CD14-positive monocyte (primary cell): ENCODE measurements at regions not wholly inside any gene's neighbourhood (a gene's known extent, or its start where the extent isn't known, plus 50 kb on each side); places are given as distances from the start of the nearest gene placed in this dataset.

ENCODE experiments used
- DNase-seq, 3 donors: peaks; one replicate each; pipeline ENCODE4 v3.0.0-alpha.2; 2011 to 2022
- H2AFZ ChIP-seq: 2 replicates; pipeline ENCODE4 v1.6.0; 2012; ENCODE audit warnings: mild to moderate bottlenecking, low read depth, low read length, inconsistent platforms; ENCODE audit not compliant: insufficient read depth, poor library complexity, severe bottlenecking
- H3K27ac ChIP-seq, 2 donors: 1 replicate in 1 of 2; 2 replicates in 1 of 2; pipeline ENCODE4 v1.5.1; 2012 to 2013; ENCODE audit warnings: low read length in 2 of 2, control low read depth in 1 of 2, inconsistent platforms in 1 of 2, low read depth in 1 of 2, mild to moderate bottlenecking in 1 of 2
- H3K27me3 ChIP-seq, 2 donors: one replicate each; pipeline versions ENCODE4 v1.6.0 to v1.6.1; 2011 to 2013; ENCODE audit warnings: low read length in 2 of 2; ENCODE audit not compliant: control insufficient read depth in 2 of 2, insufficient read depth in 2 of 2
- H3K36me3 ChIP-seq, 2 donors: replicated peaks in 1 of 2; 1 replicate in 1 of 2; 2 replicates in 1 of 2; pipeline versions ENCODE4 v1.5.1 to v1.6.1; 2012 to 2013; ENCODE audit warnings: low read length in 2 of 2, control low read depth in 1 of 2, inconsistent platforms in 1 of 2, mild to moderate bottlenecking in 1 of 2; ENCODE audit not compliant: insufficient read depth in 2 of 2, control insufficient read depth in 1 of 2
- H3K4me1 ChIP-seq, 2 donors: 1 replicate in 1 of 2; 2 replicates in 1 of 2; pipeline versions ENCODE4 v1.5.1 to v1.6.1; 2012 to 2013; ENCODE audit warnings: low read length in 2 of 2, control low read depth in 1 of 2, inconsistent platforms in 1 of 2, mild to moderate bottlenecking in 1 of 2, moderate library complexity in 1 of 2; ENCODE audit not compliant: insufficient read depth in 2 of 2, control insufficient read depth in 1 of 2
- H3K4me2 ChIP-seq: replicated peaks from 2 replicates; pipeline ENCODE3; 2012; ENCODE audit warnings: low read length, moderate library complexity, mild to moderate bottlenecking; ENCODE audit not compliant: poor library complexity, severe bottlenecking; ENCODE audit errors: extremely low read depth
- H3K4me3 ChIP-seq, 3 experiments: fragments of 200-600 bp in 1 of 3; sonication (generic) in 1 of 3; replicated peaks in 1 of 3; 1 replicate in 2 of 3; 2 replicates in 1 of 3; pipeline ENCODE4 v1.5.1; 2011 to 2013; ENCODE audit warnings: low read length in 3 of 3, mild to moderate bottlenecking in 3 of 3, control low read depth in 2 of 3, low read depth in 2 of 3, inconsistent platforms in 1 of 3, moderate library complexity in 1 of 3
- H3K79me2 ChIP-seq: 2 replicates; pipeline ENCODE4 v1.6.0; 2012; ENCODE audit warnings: mild to moderate bottlenecking, control low read depth, inconsistent platforms, low read length, moderate library complexity; ENCODE audit not compliant: insufficient read depth
- H3K9ac ChIP-seq: 2 replicates; pipeline ENCODE4 v1.6.0; 2017; ENCODE audit warnings: low read length, mild to moderate bottlenecking; ENCODE audit not compliant: insufficient read depth, poor library complexity, severe bottlenecking
- H3K9me3 ChIP-seq, 2 donors: replicated peaks in 1 of 2; 1 replicate in 1 of 2; 2 replicates in 1 of 2; pipeline versions ENCODE4 v1.5.1 to v1.6.1; 2012 to 2013; ENCODE audit warnings: low read length in 2 of 2, control low read depth in 1 of 2; ENCODE audit not compliant: control insufficient read depth in 1 of 2, insufficient read depth in 1 of 2
- H4K20me1 ChIP-seq: 2 replicates; pipeline ENCODE4 v1.6.0; 2012; ENCODE audit warnings: mild to moderate bottlenecking, low read length, control low read depth, moderate library complexity; ENCODE audit not compliant: insufficient read depth
- H3K27ac Mint-ChIP-seq, 7 donors: one replicate each; pipeline ENCODE4 v1.8.0; 2020; ENCODE audit warnings: mild to moderate bottlenecking in 7 of 7, mixed read lengths in 7 of 7, moderate library complexity in 6 of 7, inconsistent platforms in 2 of 7
- H3K27me3 Mint-ChIP-seq, 3 donors: one replicate each; pipeline ENCODE4 v1.8.0; 2021 to 2022; ENCODE audit warnings: low read depth in 3 of 3, mild to moderate bottlenecking in 3 of 3, mixed read lengths in 3 of 3, moderate library complexity in 3 of 3, inconsistent platforms in 1 of 3
- H3K36me3 Mint-ChIP-seq, 2 donors: one replicate each; pipeline ENCODE4 v1.8.0; 2020; ENCODE audit warnings: mixed read lengths in 2 of 2, inconsistent platforms in 1 of 2, mild to moderate bottlenecking in 1 of 2
- H3K4me1 Mint-ChIP-seq: one replicate; pipeline ENCODE4 v1.8.0; 2020; ENCODE audit warnings: mild to moderate bottlenecking, mixed read lengths
- H3K4me3 Mint-ChIP-seq, 2 donors: one replicate each; pipeline ENCODE4 v1.8.0; 2020; ENCODE audit warnings: mild to moderate bottlenecking in 2 of 2, mixed read lengths in 2 of 2, moderate library complexity in 1 of 2
- H3K9me3 Mint-ChIP-seq, 7 donors: one replicate each; pipeline ENCODE4 v1.8.0; 2020 to 2022; ENCODE audit warnings: mixed read lengths in 7 of 7, mild to moderate bottlenecking in 6 of 7, moderate library complexity in 6 of 7, inconsistent platforms in 2 of 7
- CTCF ChIP-seq: fragments of 200-600 bp; IDR thresholded peaks from one replicate; pipeline ENCODE4 v1.8.0; 2022; ENCODE audit warnings: antibody characterized with exemption, mild to moderate bottlenecking
- WGBS: methylation state at CpG from one replicate; pipeline ENCODE4 v1.1.5; 2013; ENCODE audit warnings: missing lambda C conversion rate; ENCODE audit not compliant: insufficient coverage; 5-methylcytosine and 5-hydroxymethylcytosine counted together
- intact Hi-C, 2 donors: fragments of 100-400 bp; cut with micrococcal nuclease; formaldehyde crosslinking; loops; one replicate each; pipeline versions ENCODE4 v1.15.0 to v1.15.1; 2023

- H3K9me3 Mint-ChIP-seq = peaks cover 0 to 5% (median 4%) of the 10 kb centered on the region in 7 donors
These were observed 639.2 kb upstream of the CXADR start for GRCh38 chr21:16873596-16873995.

GRCh38 chr21:16879479-16879878, 633.4 kb upstream of the CXADR start:
- intact Hi-C loops = no loop called here

More at GRCh38 chr21:16873596-16873995, 639.2 kb upstream of the CXADR start:
- no peaks in the 10 kb centered on the region for H3K27me3 Mint-ChIP-seq
- H3K4me3 Mint-ChIP-seq = no peak overlapping the region
- no peaks in the 10 kb centered on the region for H4K20me1 ChIP-seq
- WGBS = no CpG with 5 or more reads among the region's 1 CpG
- H3K79me2 ChIP-seq = no peaks in the 10 kb centered on the region
- H3K27me3 ChIP-seq = no peaks in the 10 kb centered on the region
- no peak for TF ChIP-seq CTCF
- H3K4me1 Mint-ChIP-seq = peaks cover 4% of the 10 kb centered on the region
- no peaks in the 10 kb centered on the region for H3K36me3 Mint-ChIP-seq
- no peaks in the 10 kb centered on the region for H3K4me1 ChIP-seq
- no peaks in the 10 kb centered on the region for H3K36me3 ChIP-seq
- intact Hi-C loops = no loop called here
- no peak overlapping the region for H3K9ac ChIP-seq
- no peak overlapping the region for H3K4me2 ChIP-seq
- H3K27ac ChIP-seq = no peak overlapping the region
- no peak overlapping the region for H2AFZ ChIP-seq
- H3K4me3 ChIP-seq = no peak overlapping the region
- DNase-seq = no peak
- peaks cover 0 to 2% of the 10 kb centered on the region in 2 donors for H3K9me3 ChIP-seq
- H3K27ac Mint-ChIP-seq = no peak overlapping the region

More at GRCh38 chr21:16879479-16879878, 633.4 kb upstream of the CXADR start:
- Histone ChIP-seq H3K4me1 (no peaks in the 10 kb centered on the region), H3K27me3 (no peaks in the 10 kb centered on the region), H3K27ac (no peak overlapping the region), H3K9me3 (peaks cover 1 to 14% of the 10 kb centered on the region in 2 donors), H3K79me2 (no peaks in the 10 kb centered on the region), H4K20me1 (no peaks in the 10 kb centered on the region), H3K36me3 (no peaks in the 10 kb centered on the region), H3K9ac (no peak overlapping the region), H2AFZ (no peak overlapping the region), H3K4me2 (no peak overlapping the region), H3K4me3 (no peak overlapping the region)
- H3K4me1 Mint-ChIP-seq = no peaks in the 10 kb centered on the region
- no peaks in the 10 kb centered on the region for H3K36me3 Mint-ChIP-seq
- DNase-seq = no peak
- H3K27ac Mint-ChIP-seq = no peak overlapping the region
- no peak for TF ChIP-seq CTCF
- no CpG with 5 or more reads among the region's 3 CpGs for WGBS
- no peaks in the 10 kb centered on the region for H3K27me3 Mint-ChIP-seq
- no peak overlapping the region for H3K4me3 Mint-ChIP-seq
- H3K9me3 Mint-ChIP-seq = peaks cover 9 to 19% (median 13%) of the 10 kb centered on the region in 7 donors
